Endothelial cell of umbilical vein (primary cell): ENCODE measurements at regions not wholly inside any gene's neighbourhood (a gene's known extent, or its start where the extent isn't known, plus 50 kb on each side); places are given as distances from the start of the nearest gene placed in this dataset.

Source experiments
- BruUV-seq: library from RNA; stranded (reverse); fragments of 400-500 nt; replicated peaks from 2 replicates; lab custom pipeline; 2021; lab: Mats Ljungman, UMichigan
- CTCF ChIA-PET: fragments of 300-600, 350-600 bp; sonication (Branson Sonifier 250); formaldehyde crosslinking; loops from one replicate; lab custom pipeline; 2021; ENCODE audit warnings: antibody characterized with exemption, inconsistent platforms; lab: Charles Lee
- POLR2A ChIA-PET: fragments of 300-600, 350-600 bp; sonication (Branson Sonifier 250); formaldehyde crosslinking; loops from one replicate; lab custom pipeline; 2021; ENCODE audit warnings: antibody characterized with exemption, inconsistent platforms; lab: Charles Lee
- DNase-seq: peaks from one replicate; pipeline ENCODE4 v3.0.0-alpha.2; 2011; ENCODE audit warnings: low read depth, low spot score
- FAIRE-seq: peaks from 2 replicates; lab custom pipeline; 2011; peaks lifted over from hg19 to GRCh38; lab: Jason Lieb, UNC
- H2AFZ ChIP-seq: 2 replicates; pipeline ENCODE4 v1.6.0; 2012; ENCODE audit warnings: low read depth, low read length, control low read depth, inconsistent platforms
- H3K27ac ChIP-seq: 2 replicates; pipeline ENCODE4 v1.5.1; 2011; ENCODE audit warnings: low read depth, mild to moderate bottlenecking, control low read depth, low read length, moderate library complexity; ENCODE audit not compliant: insufficient read depth
- H3K27me3 ChIP-seq, 2 experiments: 2 replicates each; pipeline versions ENCODE4 v1.6.0 to v1.6.1; 2011; ENCODE audit warnings: low read length in 2 of 2, mixed read lengths in 1 of 2; ENCODE audit not compliant: control insufficient read depth in 2 of 2, insufficient read depth in 2 of 2
- H3K36me3 ChIP-seq, 2 experiments: 2 replicates in 1 of 2; 3 replicates in 1 of 2; pipeline ENCODE4 v1.5.1; 2011; ENCODE audit warnings: low read length in 2 of 2, mild to moderate bottlenecking in 1 of 2, moderate library complexity in 1 of 2; ENCODE audit not compliant: control insufficient read depth in 2 of 2, insufficient read depth in 2 of 2; ENCODE audit errors: extremely low read depth in 1 of 2
- H3K4me1 ChIP-seq: 3 replicates; pipeline ENCODE4 v1.5.1; 2011; ENCODE audit warnings: mild to moderate bottlenecking, low read length; ENCODE audit not compliant: control insufficient read depth, insufficient read depth; ENCODE audit errors: extremely low read depth
- H3K4me2 ChIP-seq: 2 replicates; pipeline ENCODE4 v1.6.1; 2011; ENCODE audit warnings: low read length, control low read depth, mixed read lengths; ENCODE audit not compliant: insufficient read depth
- H3K4me3 ChIP-seq, 3 experiments: fragments of 200-600 bp in 1 of 3; sonication (generic), shearing (Covaris generic) in 1 of 3; replicated peaks in 1 of 3; 2 replicates each; pipeline ENCODE4 v1.5.1; 2011 to 2016; ENCODE audit warnings: control low read depth in 3 of 3, low read length in 3 of 3, mild to moderate bottlenecking in 2 of 3, inconsistent platforms in 1 of 3, low read depth in 1 of 3, moderate library complexity in 1 of 3; ENCODE audit not compliant: insufficient read depth in 1 of 3
- H3K79me2 ChIP-seq: 2 replicates; pipeline ENCODE4 v1.6.0; 2012; ENCODE audit warnings: low read length, inconsistent platforms; ENCODE audit not compliant: control insufficient read depth, insufficient read depth
- H3K9ac ChIP-seq: replicated peaks from 2 replicates; pipeline ENCODE3; 2011; ENCODE audit warnings: low read length, control low read depth; ENCODE audit not compliant: insufficient read depth; ENCODE audit errors: extremely low read depth
- H3K9me1 ChIP-seq: replicated peaks from 3 replicates; pipeline ENCODE4 v1.6.0; 2011; ENCODE audit warnings: mild to moderate bottlenecking, low read length; ENCODE audit not compliant: control insufficient read depth, insufficient read depth; ENCODE audit errors: extremely low read depth
- H3K9me3 ChIP-seq: replicated peaks from 2 replicates; pipeline ENCODE4 v1.5.1; 2012; ENCODE audit warnings: low read length, inconsistent platforms; ENCODE audit not compliant: control insufficient read depth, insufficient read depth
- H4K20me1 ChIP-seq: replicated peaks from 2 replicates; pipeline ENCODE3; 2011; ENCODE audit warnings: mild to moderate bottlenecking, low read length; ENCODE audit not compliant: control insufficient read depth, insufficient read depth; ENCODE audit errors: extremely low read depth
- EZH2 ChIP-seq: IDR thresholded peaks from 2 replicates; pipeline ENCODE4 v1.6.1; 2012; ENCODE audit warnings: borderline replicate concordance, low read depth, mild to moderate bottlenecking, moderate library complexity, low read length, inconsistent platforms; ENCODE audit not compliant: severe bottlenecking
- FOS ChIP-seq: IDR thresholded peaks from 2 replicates; pipeline ENCODE4 v1.6.1; 2011; ENCODE audit warnings: mild to moderate bottlenecking, low read length, moderate library complexity, borderline replicate concordance; ENCODE audit not compliant: insufficient read depth
- GATA2 ChIP-seq: IDR thresholded peaks from 2 replicates; pipeline ENCODE4 v1.7.0; 2011; ENCODE audit warnings: low read depth, mild to moderate bottlenecking, moderate library complexity, mixed read lengths, low read length; ENCODE audit not compliant: insufficient read length, insufficient read depth
- JUN ChIP-seq: IDR thresholded peaks from 2 replicates; pipeline ENCODE4 v1.6.1; 2011; ENCODE audit warnings: borderline replicate concordance, low read depth; ENCODE audit not compliant: insufficient read length, insufficient read depth
- MYC ChIP-seq: IDR thresholded peaks from one replicate; pipeline ENCODE4 v1.6.1; 2011; ENCODE audit warnings: mild to moderate bottlenecking, low read depth, low read length
- POLR2A ChIP-seq: IDR thresholded peaks from 2 replicates; pipeline ENCODE4 v1.6.1; 2012; ENCODE audit warnings: low read depth, mild to moderate bottlenecking, control low read depth, low read length
- POLR2AphosphoS5 ChIP-seq: IDR thresholded peaks from 2 replicates; pipeline ENCODE4 v1.6.1; 2012; ENCODE audit warnings: low read depth, mild to moderate bottlenecking, control low read depth, low read length, moderate library complexity; ENCODE audit not compliant: insufficient read depth
- dilution Hi-C: fragments of 300-500 bp; cut with MboI; formaldehyde crosslinking; loops from one replicate; pipeline ENCODE4 v1.15.0; 2019; ENCODE audit warnings: low sequenced_read_pairs; ENCODE audit not compliant: extremely low pct_ligation_motif_present
- intact Hi-C: fragments of 100-400 bp; cut with micrococcal nuclease; formaldehyde crosslinking; loops from one replicate; pipeline ENCODE4 v1.10.0; 2022
- TF ChIP-seq, protein P1 (sequence below), 2 donors: IDR thresholded peaks; 1 replicate in 1 of 2; 2 replicates in 1 of 2; pipeline ENCODE4 v1.5.1; 2011; ENCODE audit warnings: low read length in 2 of 2, mild to moderate bottlenecking in 2 of 2, moderate library complexity in 2 of 2, control low read depth in 1 of 2, inconsistent platforms in 1 of 2, low read depth in 1 of 2; ENCODE audit not compliant: insufficient read depth in 1 of 2; ENCODE audit errors: extremely low read depth in 1 of 2
- TF ChIP-seq, protein P2 (sequence below): IDR thresholded peaks from 2 replicates; pipeline ENCODE4 v1.6.1; 2011; ENCODE audit not compliant: insufficient read depth, insufficient read length

DNA sequence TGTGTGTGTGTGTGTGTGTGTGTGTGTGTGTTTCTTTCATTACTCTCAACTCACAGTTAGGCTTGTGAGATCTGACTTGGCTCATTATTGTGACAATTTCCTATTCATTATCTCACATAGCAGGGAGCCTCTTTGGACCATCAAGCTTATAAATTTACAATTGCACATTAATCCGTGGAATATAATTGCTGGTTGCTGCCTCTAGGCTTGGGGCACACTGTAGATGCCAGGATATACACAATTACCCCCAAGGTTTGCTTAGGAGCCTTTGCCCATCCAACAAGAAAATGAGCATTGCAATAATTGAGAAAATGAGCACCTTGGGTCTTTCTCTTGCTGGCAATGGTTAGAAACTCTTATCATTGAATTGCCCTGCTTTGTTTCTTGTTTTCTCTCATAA, 161.6 kb upstream of the DMRTA1 start:
- Histone ChIP-seq H3K79me2 (no peaks in the 10 kb centered on the region), H4K20me1 (no peaks in the 10 kb centered on the region), H3K27ac (no peak overlapping the region), H3K4me2 (no peak overlapping the region), H3K9ac (no peak overlapping the region), H2AFZ (no peak overlapping the region), H3K9me3 (no peaks in the 10 kb centered on the region), H3K36me3 (no peaks in the 10 kb centered on the region), H3K27me3 (peaks cover 2 to 8% of the 10 kb centered on the region in 2 experiments), H3K4me3 (no peak overlapping the region), H3K4me1 (no peaks in the 10 kb centered on the region), H3K9me1 (no peaks in the 10 kb centered on the region)
- DNase-seq (no peak), FAIRE-seq (no peak)
- dilution Hi-C loops (no loop called here), intact Hi-C loops (no loop called here)
- ChIA-PET CTCF (no interaction called here), POLR2A (no interaction called here)
- TF ChIP-seq, protein P1, sequence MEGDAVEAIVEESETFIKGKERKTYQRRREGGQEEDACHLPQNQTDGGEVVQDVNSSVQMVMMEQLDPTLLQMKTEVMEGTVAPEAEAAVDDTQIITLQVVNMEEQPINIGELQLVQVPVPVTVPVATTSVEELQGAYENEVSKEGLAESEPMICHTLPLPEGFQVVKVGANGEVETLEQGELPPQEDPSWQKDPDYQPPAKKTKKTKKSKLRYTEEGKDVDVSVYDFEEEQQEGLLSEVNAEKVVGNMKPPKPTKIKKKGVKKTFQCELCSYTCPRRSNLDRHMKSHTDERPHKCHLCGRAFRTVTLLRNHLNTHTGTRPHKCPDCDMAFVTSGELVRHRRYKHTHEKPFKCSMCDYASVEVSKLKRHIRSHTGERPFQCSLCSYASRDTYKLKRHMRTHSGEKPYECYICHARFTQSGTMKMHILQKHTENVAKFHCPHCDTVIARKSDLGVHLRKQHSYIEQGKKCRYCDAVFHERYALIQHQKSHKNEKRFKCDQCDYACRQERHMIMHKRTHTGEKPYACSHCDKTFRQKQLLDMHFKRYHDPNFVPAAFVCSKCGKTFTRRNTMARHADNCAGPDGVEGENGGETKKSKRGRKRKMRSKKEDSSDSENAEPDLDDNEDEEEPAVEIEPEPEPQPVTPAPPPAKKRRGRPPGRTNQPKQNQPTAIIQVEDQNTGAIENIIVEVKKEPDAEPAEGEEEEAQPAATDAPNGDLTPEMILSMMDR (IDR thresholded peaks at IDR 0.05; ENCODE audit: extremely low read depth in 1 of 2, insufficient read depth in 1 of 2, low read depth in 1 of 2, low read length in 2 of 2): no peak
- TF ChIP-seq, protein P2, sequence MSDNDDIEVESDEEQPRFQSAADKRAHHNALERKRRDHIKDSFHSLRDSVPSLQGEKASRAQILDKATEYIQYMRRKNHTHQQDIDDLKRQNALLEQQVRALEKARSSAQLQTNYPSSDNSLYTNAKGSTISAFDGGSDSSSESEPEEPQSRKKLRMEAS: no peak
- no peak for TF ChIP-seq EZH2
- TF ChIP-seq MYC: no peak
- TF ChIP-seq FOS: no peak
- TF ChIP-seq POLR2AphosphoS5: no peak
- no peak for TF ChIP-seq POLR2A
- no peak for TF ChIP-seq GATA2
- TF ChIP-seq JUN: no peak
- BruUV-seq: no TSS peak
